H9 (cell line): ENCODE measurements at regions not wholly inside any gene's neighbourhood (a gene's known extent, or its start where the extent isn't known, plus 50 kb on each side); places are given as distances from the start of the nearest gene placed in this dataset.
"Not testable (repeated sequence)": the region's sequence is repeated elsewhere in the genome, so short reads cannot be mapped to it uniquely, and the experiment has no call there.

Experiments
- DNase-seq: peaks from one replicate; pipeline ENCODE4 v3.0.0-alpha.2; 2017
- H2AFZ ChIP-seq: one replicate; pipeline ENCODE4 v1.6.1; 2013; ENCODE audit warnings: mild to moderate bottlenecking, low read length, control low read depth, moderate library complexity
- H2AK5ac ChIP-seq: 2 replicates; pipeline ENCODE4 v1.6.1; 2013; ENCODE audit warnings: low read length, control low read depth, mixed read lengths; ENCODE audit not compliant: insufficient read length
- H2BK120ac ChIP-seq: one replicate; pipeline ENCODE4 v1.6.1; 2013; ENCODE audit warnings: low read depth, mild to moderate bottlenecking, low read length, control low read depth, inconsistent platforms; ENCODE audit not compliant: poor library complexity, severe bottlenecking
- H2BK12ac ChIP-seq: 2 replicates; pipeline ENCODE4 v1.6.1; 2013; ENCODE audit warnings: low read length, control low read depth, mixed read lengths, low read depth; ENCODE audit not compliant: insufficient read length
- H2BK15ac ChIP-seq: 2 replicates; pipeline ENCODE4 v1.6.1; 2013; ENCODE audit warnings: low read depth, low read length, control low read depth
- H2BK20ac ChIP-seq: one replicate; pipeline ENCODE4 v1.6.1; 2013; ENCODE audit warnings: low read depth, mild to moderate bottlenecking, low read length, control low read depth, inconsistent platforms; ENCODE audit not compliant: poor library complexity, severe bottlenecking
- H2BK5ac ChIP-seq: 2 replicates; pipeline ENCODE4 v1.6.1; 2013; ENCODE audit warnings: low read length, control low read depth, mixed read lengths; ENCODE audit not compliant: insufficient read length
- H3K14ac ChIP-seq: 2 replicates; pipeline ENCODE4 v1.6.1; 2013; ENCODE audit warnings: low read length, control low read depth; ENCODE audit not compliant: insufficient read depth
- H3K18ac ChIP-seq: 2 replicates; pipeline ENCODE4 v1.6.1; 2013; ENCODE audit warnings: low read depth, mild to moderate bottlenecking, mixed read lengths, low read length, control low read depth; ENCODE audit not compliant: insufficient read length
- H3K23ac ChIP-seq: 2 replicates; pipeline ENCODE4 v1.6.1; 2013; ENCODE audit warnings: low read length, control low read depth, mixed read lengths, low read depth; ENCODE audit not compliant: insufficient read length
- H3K23me2 ChIP-seq: 2 replicates; pipeline ENCODE4 v1.6.1; 2013; ENCODE audit warnings: low read depth, mild to moderate bottlenecking, mixed read lengths, low read length, control low read depth; ENCODE audit not compliant: insufficient read length, poor library complexity, severe bottlenecking
- H3K27ac ChIP-seq: 2 replicates; pipeline ENCODE4 v1.5.1; 2013; ENCODE audit warnings: low read length, control low read depth, mixed read lengths, low read depth; ENCODE audit not compliant: insufficient read length
- H3K27me3 ChIP-seq: 2 replicates; pipeline ENCODE4 v1.6.1; 2013; ENCODE audit warnings: low read length, control low read depth, inconsistent platforms; ENCODE audit not compliant: insufficient read depth
- H3K4ac ChIP-seq: 2 replicates; pipeline ENCODE4 v1.6.1; 2013; ENCODE audit warnings: low read depth, mild to moderate bottlenecking, control low read depth, inconsistent platforms, low read length, moderate library complexity
- H3K4me1 ChIP-seq: 2 replicates; pipeline ENCODE4 v1.6.1; 2013; ENCODE audit warnings: low read length, control low read depth, inconsistent platforms; ENCODE audit not compliant: insufficient read depth
- H3K4me2 ChIP-seq: 2 replicates; pipeline ENCODE4 v1.6.1; 2013; ENCODE audit warnings: low read length, control low read depth, mixed read lengths; ENCODE audit not compliant: insufficient read length, insufficient read depth
- H3K56ac ChIP-seq: 2 replicates; pipeline ENCODE4 v1.6.1; 2013; ENCODE audit warnings: low read depth, mild to moderate bottlenecking, mixed read lengths, low read length, control low read depth; ENCODE audit not compliant: insufficient read length
- H3K79me1 ChIP-seq: 2 replicates; pipeline ENCODE4 v1.6.1; 2013; ENCODE audit warnings: low read depth, mild to moderate bottlenecking, moderate library complexity, low read length, control low read depth, inconsistent platforms; ENCODE audit not compliant: insufficient read depth, poor library complexity, severe bottlenecking
- H3K79me2 ChIP-seq: 2 replicates; pipeline ENCODE4 v1.6.1; 2013; ENCODE audit warnings: low read length, control low read depth, inconsistent platforms; ENCODE audit not compliant: insufficient read depth
- H3K9ac ChIP-seq: 2 replicates; pipeline ENCODE4 v1.6.1; 2013; ENCODE audit warnings: low read length, control low read depth, mixed read lengths; ENCODE audit not compliant: insufficient read length; ENCODE audit errors: extremely low read depth
- H3K9me3 ChIP-seq: one replicate; pipeline ENCODE4 v1.6.1; 2013; ENCODE audit warnings: low read depth, low read length, inconsistent platforms; ENCODE audit not compliant: control insufficient read depth
- H3T11ph ChIP-seq: one replicate; pipeline ENCODE4 v1.6.1; 2013; ENCODE audit warnings: mild to moderate bottlenecking, low read length, control low read depth, inconsistent platforms
- H4K20me1 ChIP-seq: one replicate; pipeline ENCODE4 v1.6.1; 2013; ENCODE audit not compliant: control insufficient read depth, insufficient read length, insufficient read depth
- H4K5ac ChIP-seq: 2 replicates; pipeline ENCODE4 v1.6.1; 2013; ENCODE audit warnings: low read depth, mild to moderate bottlenecking, mixed read lengths, low read length, control low read depth; ENCODE audit not compliant: insufficient read length
- H4K8ac ChIP-seq: replicated peaks from 2 replicates; pipeline ENCODE4 v1.6.1; 2013; ENCODE audit warnings: low read length, control low read depth, mixed read lengths, low read depth; ENCODE audit not compliant: insufficient read length
- H4K91ac ChIP-seq: 2 replicates; pipeline ENCODE4 v1.6.1; 2013; ENCODE audit warnings: low read depth, mild to moderate bottlenecking, moderate library complexity, mixed read lengths, low read length, control low read depth; ENCODE audit not compliant: insufficient read length
- H3K27ac Mint-ChIP-seq, 3 experiments: 2 replicates in 2 of 3; 3 replicates in 1 of 3; pipeline ENCODE4 v1.8.0; 2020 to 2021; ENCODE audit warnings: mixed read lengths in 3 of 3, mild to moderate bottlenecking in 1 of 3, moderate library complexity in 1 of 3
- H3K27me3 Mint-ChIP-seq: 2 replicates; pipeline ENCODE4 v1.8.0; 2021; ENCODE audit warnings: low read depth, mild to moderate bottlenecking, moderate library complexity, mixed read lengths
- H3K36me3 Mint-ChIP-seq, 3 experiments: 2 replicates in 2 of 3; 3 replicates in 1 of 3; pipeline ENCODE4 v1.8.0; 2020 to 2021; ENCODE audit warnings: low read depth in 3 of 3, mixed read lengths in 3 of 3; ENCODE audit not compliant: insufficient read depth in 1 of 3
- H3K4me1 Mint-ChIP-seq, 2 experiments: 2 replicates each; pipeline ENCODE4 v1.8.0; 2020; ENCODE audit warnings: mixed read lengths in 2 of 2
- H3K4me3 Mint-ChIP-seq, 2 experiments: 2 replicates in 1 of 2; 3 replicates in 1 of 2; pipeline ENCODE4 v1.8.0; 2020 to 2021; ENCODE audit warnings: mild to moderate bottlenecking in 2 of 2, mixed read lengths in 2 of 2, moderate library complexity in 1 of 2
- H3K9me3 Mint-ChIP-seq, 2 experiments: 2 replicates in 1 of 2; 3 replicates in 1 of 2; pipeline ENCODE4 v1.8.0; 2020; ENCODE audit warnings: mild to moderate bottlenecking in 2 of 2, mixed read lengths in 2 of 2, moderate library complexity in 1 of 2
- WGBS: extraction: QIAGEN DNeasy Blood & Tissue Kit; methylation state at CpG from one replicate; pipeline ENCODE4 v1.1.7; 2013; ENCODE audit warnings: missing lambda C conversion rate, low lambda C conversion rate, mixed read lengths; ENCODE audit not compliant: insufficient read length; ENCODE audit errors: extremely low coverage; 5-methylcytosine and 5-hydroxymethylcytosine counted together
- TF ChIP-seq, protein P1 (sequence below): fragments of 200-600 bp; sonication (generic); conservative IDR thresholded peaks from 3 replicates; pipeline ENCODE4 v1.8.0; 2021; ENCODE audit warnings: antibody characterized with exemption, mild to moderate bottlenecking

DNA sequence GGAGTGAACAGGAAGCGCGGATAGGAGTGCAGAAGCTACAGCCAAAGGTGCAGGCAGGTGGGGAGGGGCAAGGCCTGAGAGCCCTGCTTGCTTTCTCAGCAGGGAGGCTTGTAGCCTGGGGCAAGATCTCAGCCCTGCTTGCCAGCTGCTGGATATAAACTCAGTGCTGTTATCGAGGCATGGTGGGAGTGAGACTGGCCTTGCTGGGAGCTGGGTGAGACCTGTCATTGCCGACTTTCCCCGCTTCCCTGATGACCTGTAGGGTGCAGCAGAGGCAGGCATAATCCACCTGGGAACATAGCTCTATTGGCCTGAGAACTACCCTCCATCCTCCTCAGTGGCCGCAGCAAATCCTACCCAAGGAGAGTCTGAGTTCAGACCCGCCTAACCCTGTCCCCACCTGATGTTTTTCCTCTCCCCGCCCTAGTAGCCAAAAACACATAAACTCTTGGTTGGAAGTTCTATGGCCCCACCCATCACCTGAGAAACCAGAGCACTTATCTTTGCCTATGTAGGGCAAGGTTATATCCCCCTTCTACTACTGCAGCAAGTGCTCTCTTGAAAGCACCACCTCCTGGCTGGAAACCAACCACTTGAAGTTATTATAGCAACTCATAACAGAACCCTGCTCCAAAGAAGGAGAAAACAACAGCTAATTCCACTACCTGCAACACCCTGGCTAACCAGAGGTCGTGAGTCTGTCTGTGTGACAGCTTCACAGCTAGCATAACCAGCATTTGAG lies 80.7 kb downstream of the FHIP1A start:
- no CpG with 5 or more reads among the region's 9 CpGs for WGBS
- DNase-seq: peak; percentile 92
- H3K36me3 Mint-ChIP-seq: peaks cover 7 to 37% (median 28%) of the 10 kb centered on the region in 3 experiments
- Histone ChIP-seq H3K23ac (no peak overlapping the region), H3K27ac (no peak overlapping the region), H3K4me2 (no peak overlapping the region), H3K9ac (no peak overlapping the region), H2BK120ac (no peak overlapping the region), H3K27me3 (no peaks in the 10 kb centered on the region), H3K79me1 (no peaks in the 10 kb centered on the region), H2BK20ac (no peak overlapping the region), H2BK5ac (no peak overlapping the region), H4K91ac (no peak overlapping the region), H4K8ac (no peak overlapping the region), H4K20me1 (no peaks in the 10 kb centered on the region), H3K4ac (no peak overlapping the region), H3K18ac (no peak overlapping the region), H3K79me2 (peaks cover 3% of the 10 kb centered on the region), H3T11ph (no peak overlapping the region), H4K5ac (no peak overlapping the region), H2AFZ (no peak overlapping the region), H2BK15ac (no peak overlapping the region), H2BK12ac (no peak overlapping the region), H3K9me3 (no peaks in the 10 kb centered on the region), H2AK5ac (no peak overlapping the region), H3K14ac (no peak overlapping the region), H3K56ac (no peak overlapping the region), H3K4me1 (peaks cover 11% of the 10 kb centered on the region), H3K23me2 (no peaks in the 10 kb centered on the region)
- H3K4me3 Mint-ChIP-seq: no peak overlapping the region
- peaks cover 10 to 27% of the 10 kb centered on the region in 2 experiments; a peak in 4 of 5 replicates for H3K9me3 Mint-ChIP-seq
- peak overlapping the region; percentile 59 to 76 (median 73) for H3K27ac Mint-ChIP-seq
- peaks cover 34 to 35% of the 10 kb centered on the region in 2 experiments for H3K4me1 Mint-ChIP-seq
- TF ChIP-seq, protein P1, sequence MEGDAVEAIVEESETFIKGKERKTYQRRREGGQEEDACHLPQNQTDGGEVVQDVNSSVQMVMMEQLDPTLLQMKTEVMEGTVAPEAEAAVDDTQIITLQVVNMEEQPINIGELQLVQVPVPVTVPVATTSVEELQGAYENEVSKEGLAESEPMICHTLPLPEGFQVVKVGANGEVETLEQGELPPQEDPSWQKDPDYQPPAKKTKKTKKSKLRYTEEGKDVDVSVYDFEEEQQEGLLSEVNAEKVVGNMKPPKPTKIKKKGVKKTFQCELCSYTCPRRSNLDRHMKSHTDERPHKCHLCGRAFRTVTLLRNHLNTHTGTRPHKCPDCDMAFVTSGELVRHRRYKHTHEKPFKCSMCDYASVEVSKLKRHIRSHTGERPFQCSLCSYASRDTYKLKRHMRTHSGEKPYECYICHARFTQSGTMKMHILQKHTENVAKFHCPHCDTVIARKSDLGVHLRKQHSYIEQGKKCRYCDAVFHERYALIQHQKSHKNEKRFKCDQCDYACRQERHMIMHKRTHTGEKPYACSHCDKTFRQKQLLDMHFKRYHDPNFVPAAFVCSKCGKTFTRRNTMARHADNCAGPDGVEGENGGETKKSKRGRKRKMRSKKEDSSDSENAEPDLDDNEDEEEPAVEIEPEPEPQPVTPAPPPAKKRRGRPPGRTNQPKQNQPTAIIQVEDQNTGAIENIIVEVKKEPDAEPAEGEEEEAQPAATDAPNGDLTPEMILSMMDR: peak; percentile 72
- no peaks in the 10 kb centered on the region for H3K27me3 Mint-ChIP-seq

- H3K9me3 Mint-ChIP-seq: peaks cover 10 to 25% of the 10 kb centered on the region in 2 experiments; a peak in 4 of 5 replicates
Observed at GRCh38 chr4:151495612-151496011, 86.6 kb downstream of the FHIP1A start.

More at GRCh38 chr4:151495612-151496011, 86.6 kb downstream of the FHIP1A start:
- H3K4me1 ChIP-seq, H3K27me3 Mint-ChIP-seq, H3K4me3 Mint-ChIP-seq, H3K18ac ChIP-seq, H3K4me1 Mint-ChIP-seq, H4K20me1 ChIP-seq, H3K4me2 ChIP-seq, H3K56ac ChIP-seq, H3K27ac ChIP-seq, H3K14ac ChIP-seq, H2BK20ac ChIP-seq, H2AK5ac ChIP-seq, H3K23ac ChIP-seq, H3K27me3 ChIP-seq, H2BK5ac ChIP-seq, H3K9me3 ChIP-seq, H3K79me2 ChIP-seq, DNase-seq, H3T11ph ChIP-seq, H4K91ac ChIP-seq, H2AFZ ChIP-seq, H2BK120ac ChIP-seq, H3K79me1 ChIP-seq, H2BK15ac ChIP-seq, H2BK12ac ChIP-seq, H3K27ac Mint-ChIP-seq, H4K8ac ChIP-seq, H3K23me2 ChIP-seq, H4K5ac ChIP-seq, H3K4ac ChIP-seq, H3K9ac ChIP-seq: not testable (repeated sequence)
- WGBS: no CpG with 5 or more reads among the region's 3 CpGs
- H3K36me3 Mint-ChIP-seq: peaks cover 5 to 31% (median 20%) of the 10 kb centered on the region in 3 experiments; a peak in 6 of 7 replicates
